GM23338 (cell line): ENCODE measurements at regions not wholly inside any gene's neighbourhood (a gene's known extent, or its start where the extent isn't known, plus 50 kb on each side); places are given as distances from the start of the nearest gene placed in this dataset.

ENCODE experiments used
- EZH2 ChIP-seq: fragments of 200-600 bp; sonication (generic); IDR thresholded peaks from one replicate; pipeline ENCODE4 v1.8.0; 2017; ENCODE audit warnings: antibody characterized with exemption, mild to moderate bottlenecking, low read depth; ENCODE audit not compliant: unreplicated experiment
- TF ChIP-seq, protein P1 (sequence below), 2 experiments: fragments of 200-600 bp in 1 of 2; sonication (generic) in 1 of 2; conservative IDR thresholded peaks; 2 replicates each; pipeline versions ENCODE4 v1.5.1 to v1.6.1; 2016 to 2017; ENCODE audit warnings: antibody characterized with exemption in 2 of 2, low read depth in 2 of 2, mild to moderate bottlenecking in 2 of 2, moderate library complexity in 1 of 2

DNA sequence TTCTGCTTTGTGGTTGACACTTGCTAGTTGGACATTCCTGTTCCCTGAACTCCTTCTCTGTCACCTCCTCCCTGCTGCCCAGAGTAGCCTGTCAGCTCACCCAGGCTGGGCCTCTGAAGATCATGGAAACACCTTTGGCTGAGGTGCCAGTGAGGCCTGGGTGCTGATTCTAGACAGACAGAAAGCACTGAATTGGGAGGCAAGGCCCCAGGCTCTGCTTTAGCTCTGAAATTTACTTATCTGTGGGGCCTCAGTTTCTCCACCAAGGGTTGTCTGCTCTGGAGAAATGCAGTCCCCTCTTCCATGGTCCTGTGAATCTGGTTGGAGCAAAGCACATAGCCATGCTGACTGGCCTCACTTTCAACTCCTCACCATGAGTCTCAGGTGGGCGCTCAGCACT lies 104.6 kb upstream of the SIX3 start:
- TF ChIP-seq, protein P1, sequence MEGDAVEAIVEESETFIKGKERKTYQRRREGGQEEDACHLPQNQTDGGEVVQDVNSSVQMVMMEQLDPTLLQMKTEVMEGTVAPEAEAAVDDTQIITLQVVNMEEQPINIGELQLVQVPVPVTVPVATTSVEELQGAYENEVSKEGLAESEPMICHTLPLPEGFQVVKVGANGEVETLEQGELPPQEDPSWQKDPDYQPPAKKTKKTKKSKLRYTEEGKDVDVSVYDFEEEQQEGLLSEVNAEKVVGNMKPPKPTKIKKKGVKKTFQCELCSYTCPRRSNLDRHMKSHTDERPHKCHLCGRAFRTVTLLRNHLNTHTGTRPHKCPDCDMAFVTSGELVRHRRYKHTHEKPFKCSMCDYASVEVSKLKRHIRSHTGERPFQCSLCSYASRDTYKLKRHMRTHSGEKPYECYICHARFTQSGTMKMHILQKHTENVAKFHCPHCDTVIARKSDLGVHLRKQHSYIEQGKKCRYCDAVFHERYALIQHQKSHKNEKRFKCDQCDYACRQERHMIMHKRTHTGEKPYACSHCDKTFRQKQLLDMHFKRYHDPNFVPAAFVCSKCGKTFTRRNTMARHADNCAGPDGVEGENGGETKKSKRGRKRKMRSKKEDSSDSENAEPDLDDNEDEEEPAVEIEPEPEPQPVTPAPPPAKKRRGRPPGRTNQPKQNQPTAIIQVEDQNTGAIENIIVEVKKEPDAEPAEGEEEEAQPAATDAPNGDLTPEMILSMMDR (conservative IDR thresholded peaks at IDR 0.05; ENCODE audit: low read depth in 2 of 2): no peak
- TF ChIP-seq EZH2: no peak
